Astrocyte (in vitro differentiated cells and primary cell): ENCODE measurements at regions not wholly inside any gene's neighbourhood (a gene's known extent, or its start where the extent isn't known, plus 50 kb on each side); places are given as distances from the start of the nearest gene placed in this dataset.

Experiments used
- CTCF ChIP-seq: IDR thresholded peaks from 2 replicates; pipeline ENCODE4 v1.5.1; 2011; ENCODE audit warnings: low read depth, mild to moderate bottlenecking, inconsistent platforms, low read length, moderate library complexity; ENCODE audit not compliant: insufficient read depth
- EZH2 ChIP-seq: IDR thresholded peaks from 2 replicates; pipeline ENCODE4 v1.6.1; 2012; ENCODE audit warnings: mild to moderate bottlenecking, low read length, inconsistent platforms; ENCODE audit not compliant: insufficient read depth

- TF ChIP-seq EZH2 (no peak), CTCF (no peak)
Measured at GRCh38 chr11:115664313-115664712, 160.1 kb upstream of the CADM1 start.
